NCI-H2029 (cell line): ENCODE measurements at regions not wholly inside any gene's neighbourhood (a gene's known extent, or its start where the extent isn't known, plus 50 kb on each side); places are given as distances from the start of the nearest gene placed in this dataset.
A peak's percentile ranks its signal among the peaks of the same experiment; 100 is the strongest.
"Not testable (repeated sequence)": the region's sequence is repeated elsewhere in the genome, so short reads cannot be mapped to it uniquely, and the experiment has no call there.

Source experiments
- DNase-seq: peaks from one replicate; lab custom pipeline; 2025; lab: John Stamatoyannopoulos, UW

DNA sequence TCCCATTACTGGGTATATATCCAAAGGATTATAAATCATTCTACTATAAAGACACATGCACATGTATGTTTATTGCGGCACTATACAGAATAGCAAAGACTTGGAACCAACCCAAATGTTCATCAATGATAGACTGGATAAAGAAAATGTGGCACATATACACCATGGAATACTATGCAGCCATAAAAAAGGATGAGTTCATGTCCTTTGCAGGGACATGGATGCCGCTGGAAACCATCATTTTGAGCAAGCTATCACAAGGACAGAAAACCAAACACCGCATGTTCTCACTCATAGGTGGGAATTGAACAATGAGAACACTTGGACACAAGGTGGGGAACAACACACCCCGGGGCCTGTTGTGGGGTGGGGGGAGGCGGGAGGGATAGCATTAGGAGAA, 57.0 kb upstream of the NEUROD1 start:
- DNase-seq, result not testable (repeated sequence)

DNA sequence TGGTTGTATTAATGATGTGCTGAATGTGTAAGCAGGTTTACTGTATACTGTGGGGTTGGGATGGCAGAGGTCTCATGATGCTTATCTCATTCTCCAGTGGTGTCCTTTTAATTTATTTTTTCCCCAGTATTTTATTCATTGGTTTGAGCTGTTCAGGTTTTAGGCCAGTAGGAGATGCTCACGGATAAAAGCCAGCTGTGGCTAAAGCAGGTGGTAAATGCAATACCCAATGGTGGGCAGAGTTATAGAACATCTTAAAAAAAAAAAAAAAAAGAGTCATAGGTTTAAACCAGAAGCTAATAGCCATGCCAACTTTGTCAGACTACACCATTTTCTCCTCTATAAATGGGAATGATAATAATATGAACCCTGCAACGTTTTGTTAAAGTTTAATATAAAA, 57.8 kb upstream of the NEUROD1 start:
- no peak for DNase-seq

DNA sequence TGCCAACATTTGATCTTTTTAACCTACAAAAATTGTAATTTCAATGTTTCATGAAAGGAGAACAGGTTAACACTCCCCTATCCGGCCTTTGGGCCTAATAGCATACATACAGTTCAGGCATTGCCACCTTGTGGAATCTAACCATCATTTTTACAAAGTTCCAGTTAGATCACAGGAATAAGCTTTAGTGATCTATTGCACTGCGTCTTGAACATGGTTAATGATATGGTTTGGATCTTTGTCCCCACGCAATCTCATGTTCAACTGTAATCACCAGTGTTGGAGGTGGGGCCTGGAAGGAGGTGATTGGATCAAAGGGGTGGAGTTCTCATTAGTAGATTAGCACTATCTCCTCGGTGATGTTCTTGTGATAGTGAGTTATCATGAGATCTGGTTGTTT, 58.2 kb upstream of the NEUROD1 start:
- DNase-seq, result no peak

DNA sequence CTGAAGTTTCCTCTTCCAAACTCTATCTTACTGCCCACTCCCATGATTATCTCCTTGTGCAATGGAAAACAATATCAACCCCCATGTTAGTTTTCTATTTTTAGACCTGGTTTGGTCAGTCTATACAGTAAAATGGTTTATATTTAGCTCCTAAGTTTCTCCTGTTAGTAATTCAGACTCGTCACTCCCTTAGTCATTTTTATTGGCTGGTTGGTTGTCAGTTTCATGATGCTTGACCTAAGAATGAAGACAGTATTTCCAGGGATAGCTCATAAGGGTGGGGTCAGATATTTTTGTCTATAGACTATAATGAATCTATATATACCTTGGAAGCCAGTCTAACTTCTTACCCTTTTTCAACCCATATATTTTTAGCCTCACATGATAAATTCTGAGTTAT, 61.4 kb upstream of the NEUROD1 start:
- no peak for DNase-seq

DNA sequence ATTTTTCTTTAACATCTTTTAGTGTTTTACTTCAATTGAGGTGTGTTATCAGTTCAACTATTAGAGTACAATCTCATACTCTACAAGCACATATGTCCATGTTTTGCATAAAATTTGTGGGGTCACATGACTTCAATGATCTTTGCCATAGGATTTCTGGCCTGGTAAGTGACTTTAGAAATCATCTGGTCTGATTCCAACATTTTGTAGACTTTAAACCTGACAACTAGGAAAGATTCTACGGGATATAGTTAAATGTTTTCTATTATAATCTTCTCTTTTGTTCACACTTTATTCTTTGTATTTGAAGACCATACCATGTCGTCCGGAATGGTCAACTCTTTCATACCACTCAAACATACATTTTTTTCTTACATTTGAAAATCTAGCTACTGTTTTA, 62.0 kb upstream of the NEUROD1 start:
- DNase-seq, result no peak

DNA sequence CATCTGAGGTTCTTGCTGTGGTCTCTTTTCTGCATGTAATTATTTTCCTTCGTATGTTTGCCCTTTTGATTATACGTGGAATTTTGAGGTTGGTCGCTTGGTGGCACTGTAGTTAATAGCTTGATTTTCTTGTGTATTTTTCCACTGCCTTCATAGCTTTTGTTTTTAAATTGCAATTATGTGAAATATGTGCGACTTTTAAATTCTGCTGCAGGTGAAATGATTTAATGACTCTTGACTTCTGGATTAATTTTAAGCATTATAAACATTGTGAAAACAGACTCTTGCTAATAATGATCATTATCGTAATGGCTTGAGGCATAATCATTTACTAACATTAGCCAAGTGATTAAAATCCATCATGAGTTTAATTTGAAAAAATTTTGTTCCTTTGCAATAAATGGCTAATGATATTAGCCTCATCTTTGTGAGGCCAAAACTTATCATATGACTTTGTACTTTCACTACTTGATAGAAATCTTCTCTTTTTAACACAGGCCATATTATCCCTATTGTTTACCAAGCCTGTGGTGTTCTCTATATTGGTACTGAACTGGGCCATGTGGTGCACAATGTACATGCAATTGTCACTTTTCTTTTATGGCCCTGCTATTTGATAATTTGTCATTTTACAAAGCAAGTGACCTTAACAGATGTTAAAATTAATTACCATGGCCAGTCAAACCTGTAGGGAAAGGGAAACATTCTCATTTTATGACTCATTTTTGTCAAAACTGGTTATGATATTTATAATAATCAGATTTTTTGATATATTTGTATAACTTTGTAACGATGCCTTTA, 62.8 kb upstream of the NEUROD1 start:
- peak; percentile 11 for DNase-seq

DNA sequence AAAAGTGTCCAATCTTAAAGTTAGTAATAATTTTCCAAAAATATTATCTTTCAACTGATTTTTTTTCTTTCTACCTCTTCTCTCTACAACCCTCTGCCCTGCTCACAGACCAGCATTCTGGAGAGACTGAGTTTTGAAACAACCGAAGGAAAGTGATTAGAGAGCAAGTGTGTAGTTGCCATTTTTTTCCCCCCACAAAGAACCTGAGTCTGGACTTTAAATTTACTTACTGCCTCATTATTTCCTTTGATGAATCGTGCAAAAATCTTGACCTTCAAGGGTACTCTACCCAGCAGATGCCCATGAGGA, 63.4 kb upstream of the NEUROD1 start:
- no peak for DNase-seq

DNA sequence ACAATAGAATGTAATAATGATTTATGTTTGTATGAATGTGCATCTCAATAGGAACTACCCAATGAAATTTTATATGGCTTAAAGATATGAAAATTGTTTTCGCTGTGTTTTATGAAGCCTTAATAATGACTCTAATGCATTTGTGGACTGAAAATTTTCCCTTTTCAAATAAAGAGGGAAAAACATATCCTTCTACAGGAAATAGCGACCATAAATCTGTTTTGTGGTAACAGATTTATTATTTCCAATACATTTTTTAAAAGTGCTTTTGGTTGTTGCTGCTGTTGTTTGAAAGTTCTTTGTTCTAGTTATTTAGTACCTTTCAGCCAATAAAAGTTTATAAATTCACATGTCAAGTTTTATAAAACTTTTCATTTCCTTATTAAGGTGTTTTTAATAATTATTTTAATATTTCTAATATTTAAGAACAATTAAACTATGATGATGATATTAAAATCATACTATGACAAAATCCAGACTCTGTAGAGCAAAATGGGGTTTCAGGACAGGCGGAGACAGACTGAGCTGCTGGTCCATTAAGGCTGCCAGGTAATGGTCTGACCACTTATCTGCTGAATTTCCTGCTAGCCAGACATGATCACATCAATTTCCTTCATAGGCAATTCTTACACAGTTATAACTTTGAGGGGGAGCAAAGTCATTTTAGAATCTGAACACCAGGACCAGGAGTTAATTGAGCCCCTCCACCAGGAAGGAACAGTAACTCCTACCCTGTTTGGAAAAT, 65.7 kb upstream of the NEUROD1 start:
- DNase-seq, result no peak

DNA sequence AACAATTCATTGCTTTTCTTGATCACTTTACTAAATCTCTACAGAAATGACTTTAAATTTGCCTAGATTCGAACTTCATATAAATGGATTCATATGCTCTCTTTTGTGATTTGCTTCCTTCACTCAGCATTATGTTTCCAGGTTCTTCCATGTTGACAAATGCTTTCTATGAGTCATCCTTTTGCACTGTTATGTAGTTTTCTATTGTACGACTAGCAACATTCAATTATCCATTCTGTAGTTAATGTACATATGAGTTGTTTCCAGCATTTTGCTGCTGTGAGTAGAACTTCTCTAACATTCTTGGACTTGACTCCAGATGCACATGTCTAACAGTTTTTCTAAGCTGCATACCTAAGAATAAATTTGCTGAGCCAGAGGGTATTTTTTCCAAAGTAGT, 66.5 kb upstream of the NEUROD1 start:
- DNase-seq, result no peak

DNA sequence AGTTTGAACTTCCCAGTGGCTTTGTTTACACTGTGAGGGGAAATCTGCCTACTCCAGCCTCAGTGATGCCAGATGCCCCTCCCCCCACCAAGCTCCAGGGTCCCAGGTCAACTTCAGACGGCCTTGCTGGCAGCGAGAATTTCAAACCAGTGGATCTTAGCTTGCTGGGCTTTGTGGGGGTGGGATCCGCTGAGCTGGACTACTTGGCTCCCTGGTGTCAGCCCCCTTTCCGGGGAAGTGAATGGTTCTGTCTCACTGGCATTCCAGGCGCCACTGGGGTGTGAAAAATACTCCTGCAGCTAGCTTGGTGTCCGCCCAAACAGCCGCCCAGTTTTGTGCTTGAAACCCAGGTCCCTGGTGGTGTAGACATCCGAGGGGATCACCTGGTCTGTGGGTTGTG, 70.0 kb upstream of the NEUROD1 start:
- no peak for DNase-seq

DNA sequence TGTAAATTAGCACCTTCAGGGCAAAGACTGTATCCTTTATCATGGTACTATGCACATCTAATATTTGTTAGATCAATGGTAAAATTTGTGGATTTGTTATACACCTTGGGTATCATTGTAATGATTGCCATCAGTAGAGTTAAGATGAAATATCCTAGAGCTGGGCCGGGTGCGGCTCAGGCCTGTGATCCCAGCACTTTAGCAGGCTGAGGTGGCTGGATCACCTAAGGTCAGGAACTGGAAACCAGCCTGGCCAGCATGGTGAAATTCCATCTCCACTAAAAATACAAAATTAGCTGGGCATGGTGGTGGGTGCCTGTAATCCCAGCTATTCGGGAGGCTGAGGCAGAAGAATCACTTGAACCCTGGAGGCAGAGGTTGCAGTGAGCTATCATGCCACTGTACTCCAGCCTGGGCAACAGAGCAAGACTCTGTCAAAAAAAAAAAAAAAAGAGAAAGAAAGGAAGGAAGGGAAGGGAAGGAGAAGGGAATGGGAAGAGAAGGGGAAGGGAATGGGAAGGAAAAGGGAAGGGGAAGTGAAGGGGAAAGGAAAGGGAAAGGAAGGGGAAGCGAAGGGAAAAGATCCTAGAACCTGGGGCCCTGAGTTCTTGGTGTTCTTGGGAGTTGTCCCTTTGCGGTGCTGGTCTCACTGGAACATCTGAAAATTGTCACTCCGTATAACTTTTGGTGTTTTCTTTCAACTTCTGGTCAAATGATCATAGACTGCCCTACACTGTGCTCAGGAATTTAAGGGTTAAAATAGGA, 71.1 kb upstream of the NEUROD1 start:
- no peak for DNase-seq

DNA sequence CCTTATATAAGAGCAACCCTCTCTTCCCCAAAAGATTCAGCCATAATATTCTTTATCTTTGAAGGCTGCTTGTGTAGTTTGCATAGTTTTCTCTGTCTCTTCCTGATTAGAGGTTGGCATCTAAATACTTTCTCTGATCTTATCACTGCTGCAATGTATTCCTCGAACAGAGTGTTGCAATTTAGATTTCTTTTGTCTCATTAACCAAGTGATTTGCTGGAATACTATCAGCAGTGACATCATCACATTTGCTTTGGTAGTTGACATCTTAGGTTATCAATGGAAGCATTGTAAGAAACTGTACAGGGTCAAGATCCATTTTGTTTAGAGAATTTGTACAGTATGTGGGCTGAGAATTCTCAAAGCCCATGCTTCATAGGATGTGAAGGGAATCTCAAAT, 72.0 kb upstream of the NEUROD1 start:
- DNase-seq, result no peak

DNA sequence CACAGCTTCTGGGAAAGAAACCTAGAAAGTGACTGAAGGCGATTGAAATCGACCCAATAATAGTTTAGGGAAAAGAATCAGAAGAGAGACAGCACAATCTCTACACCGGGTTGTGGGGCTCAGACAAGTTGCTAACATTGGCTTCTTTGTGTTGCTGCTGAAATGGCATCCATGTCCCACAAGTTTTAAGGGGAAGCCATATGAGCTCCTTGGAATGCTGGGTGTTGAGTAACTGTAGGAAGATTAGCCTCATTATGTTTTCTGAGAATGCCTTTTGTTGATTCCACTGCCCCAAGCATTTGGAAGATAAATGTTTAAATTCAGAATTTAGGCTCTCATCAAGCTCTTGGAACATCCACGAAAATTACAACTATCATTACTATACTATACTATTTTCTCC, 73.4 kb upstream of the NEUROD1 start:
- DNase-seq, result no peak

DNA sequence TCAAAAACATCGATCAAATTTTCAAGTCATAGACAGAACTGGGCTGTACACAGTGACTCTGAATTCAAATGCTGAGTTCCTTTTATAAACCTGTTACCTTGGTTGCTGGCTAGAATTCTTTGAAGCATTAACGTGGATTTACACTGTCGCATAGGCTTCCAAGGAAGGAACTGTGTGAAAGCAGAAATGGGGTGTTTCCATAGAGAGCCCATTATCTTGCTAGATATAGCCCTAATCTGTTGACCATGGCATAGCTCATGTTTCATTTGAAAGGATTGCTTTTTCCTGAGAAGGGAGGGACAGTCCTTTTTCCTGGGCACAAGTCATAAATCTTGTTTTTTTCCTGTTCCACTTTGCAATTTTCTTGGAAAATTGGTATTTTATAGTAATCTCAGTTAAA, 73.8 kb upstream of the NEUROD1 start:
- DNase-seq, result no peak

DNA sequence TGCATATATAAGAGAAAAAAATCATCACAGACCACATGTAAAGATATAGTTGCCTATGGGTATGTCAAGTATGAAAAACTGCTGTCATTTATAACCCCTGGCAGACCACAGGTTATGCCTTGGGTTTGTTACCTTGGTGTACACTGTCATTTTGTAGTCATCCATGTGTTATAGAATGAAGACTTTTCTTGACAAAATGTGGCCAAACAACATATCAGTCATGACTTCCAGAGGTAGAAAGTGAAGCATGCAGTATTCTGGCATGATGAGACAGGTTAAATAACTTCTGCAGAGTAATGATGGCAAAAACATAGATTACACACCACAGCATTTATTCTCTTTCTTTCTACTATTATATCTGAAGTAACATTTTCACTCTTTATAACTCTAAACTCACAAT, 74.9 kb upstream of the NEUROD1 start:
- DNase-seq, result no peak

DNA sequence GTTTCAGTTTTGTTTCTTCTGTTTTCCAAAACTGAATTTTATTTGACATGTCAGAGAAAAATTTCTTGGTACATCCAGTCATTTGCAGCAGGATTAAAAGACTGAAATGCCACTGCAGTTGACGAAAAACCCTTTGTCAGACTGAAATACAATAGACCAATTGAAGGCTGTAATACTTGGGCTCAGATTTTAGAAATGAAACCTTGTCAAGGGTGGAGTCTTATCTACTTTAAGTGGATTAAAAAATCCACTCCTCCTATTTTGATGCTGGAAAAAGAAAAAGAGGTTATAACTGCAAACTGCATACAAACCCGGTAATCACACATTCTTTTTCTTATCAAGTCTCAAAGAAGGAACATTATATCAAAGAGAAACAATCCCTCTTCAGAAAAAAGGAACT, 80.2 kb upstream of the NEUROD1 start:
- no peak for DNase-seq

DNA sequence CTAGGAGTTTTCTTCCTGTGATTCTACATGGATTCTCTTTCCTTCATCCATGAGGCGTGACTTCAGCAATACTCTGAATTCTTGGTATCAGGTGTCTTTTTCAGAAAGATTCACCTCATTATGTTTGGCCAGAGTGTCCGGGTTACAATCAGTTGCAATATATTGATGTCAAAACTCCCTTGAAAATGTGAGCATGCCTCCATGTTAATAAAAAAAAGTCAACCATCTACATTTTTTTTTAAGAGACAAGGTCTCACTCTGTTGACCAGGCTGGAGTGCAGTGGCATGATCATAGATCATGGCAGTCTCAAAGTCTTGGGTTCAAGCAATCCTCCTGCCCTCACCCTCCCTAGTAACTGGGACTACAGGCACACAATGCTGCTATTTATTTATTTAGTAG, 80.9 kb upstream of the NEUROD1 start:
- no peak for DNase-seq

DNA sequence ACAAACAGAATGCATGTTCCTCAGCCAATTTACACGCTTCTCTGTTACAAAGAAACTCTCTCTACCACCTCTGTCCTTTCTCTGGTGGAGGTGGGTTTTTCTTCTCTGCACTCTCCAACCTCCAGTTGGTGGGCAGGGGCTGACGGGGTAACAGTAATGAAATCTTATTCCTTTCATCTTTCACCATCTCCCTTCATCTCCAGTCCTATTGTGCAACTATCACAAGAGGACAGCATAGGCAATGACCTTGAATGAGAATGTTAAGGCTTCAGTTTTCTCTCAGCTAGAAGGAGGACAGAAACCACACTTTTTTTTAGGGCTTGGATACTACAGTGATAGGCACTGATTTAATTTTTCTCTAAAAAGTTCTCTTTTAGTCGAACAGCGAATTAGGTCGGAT, 81.7 kb upstream of the NEUROD1 start:
- DNase-seq, result no peak

DNA sequence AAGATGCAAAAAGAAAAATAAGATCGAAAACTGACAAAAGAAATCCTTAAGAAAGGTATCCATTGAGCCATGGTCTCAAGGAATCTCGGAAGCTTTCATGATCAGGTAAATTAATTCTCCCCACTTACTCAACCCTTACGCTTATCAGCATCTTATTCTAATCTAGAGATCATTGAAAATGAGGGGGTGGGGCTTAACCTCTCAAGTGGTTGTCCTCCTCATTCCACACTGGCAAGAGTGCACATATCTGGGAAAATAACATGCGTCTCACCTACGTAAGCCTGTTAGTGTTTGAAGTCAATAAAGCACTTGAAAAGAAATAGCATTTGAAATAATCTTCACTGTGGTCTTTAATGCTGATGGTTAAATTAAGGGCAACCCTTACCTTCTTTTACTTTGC, 82.5 kb upstream of the NEUROD1 start:
- DNase-seq, result no peak

DNA sequence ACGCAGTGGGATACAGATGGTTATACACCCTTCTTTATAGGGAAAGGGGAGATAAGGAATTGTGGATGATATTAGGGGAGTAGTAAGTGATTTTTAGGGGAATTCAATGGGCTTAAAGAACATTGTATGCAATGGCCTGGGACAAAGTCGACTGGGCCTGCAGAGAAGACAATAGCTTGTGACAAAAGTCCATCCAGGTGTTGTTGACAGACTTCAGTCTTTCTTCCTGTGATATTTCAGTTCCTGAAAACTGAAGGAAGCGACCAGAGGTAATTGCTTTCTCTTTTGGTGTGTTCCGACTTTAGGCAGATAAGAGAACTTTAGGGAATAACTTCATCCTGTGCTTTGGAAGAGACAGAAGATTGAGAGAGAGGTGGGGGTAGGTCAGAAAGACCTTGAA, 83.1 kb upstream of the NEUROD1 start:
- DNase-seq, result no peak

DNA sequence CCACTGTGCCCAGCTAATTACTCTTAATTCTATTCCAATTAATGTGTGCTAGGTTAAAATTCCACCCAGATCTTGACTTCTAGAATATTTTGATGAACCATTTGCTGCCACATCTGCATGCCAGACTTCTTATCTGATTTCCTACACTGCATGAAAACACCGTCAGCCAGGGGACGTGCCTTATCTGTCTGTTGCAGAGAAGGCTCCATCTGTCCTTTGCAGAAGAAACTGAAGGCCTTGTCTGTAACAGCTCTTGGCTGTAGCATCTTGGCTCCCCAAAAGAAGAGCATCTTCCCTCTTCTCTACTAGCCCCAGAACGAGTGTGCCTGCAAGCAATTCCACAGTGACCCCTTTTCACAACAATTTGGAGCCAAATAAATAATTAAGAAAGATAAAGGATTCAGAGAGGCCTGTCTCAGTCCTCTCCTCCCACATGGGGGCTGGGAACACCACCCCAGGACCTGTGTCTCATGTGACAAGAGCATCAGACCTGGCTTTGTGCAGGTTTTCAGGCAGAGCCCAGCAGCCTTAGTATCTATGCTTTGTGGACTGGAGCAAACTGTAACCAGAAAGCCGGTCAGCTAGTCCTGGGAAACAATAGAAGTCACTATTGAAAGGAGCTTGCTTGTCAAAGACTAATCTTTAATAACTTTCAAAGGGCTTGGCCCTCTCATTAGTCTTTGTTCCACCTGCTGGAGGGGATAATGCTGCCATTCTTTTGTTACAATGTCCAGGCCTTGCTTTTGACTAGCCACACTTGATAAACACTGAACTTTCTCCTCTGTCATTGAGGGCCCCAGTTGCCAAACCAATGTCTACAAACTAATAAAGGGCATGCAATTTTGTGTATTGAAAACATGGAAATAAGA, 84.0 kb upstream of the NEUROD1 start:
- DNase-seq, result no peak

DNA sequence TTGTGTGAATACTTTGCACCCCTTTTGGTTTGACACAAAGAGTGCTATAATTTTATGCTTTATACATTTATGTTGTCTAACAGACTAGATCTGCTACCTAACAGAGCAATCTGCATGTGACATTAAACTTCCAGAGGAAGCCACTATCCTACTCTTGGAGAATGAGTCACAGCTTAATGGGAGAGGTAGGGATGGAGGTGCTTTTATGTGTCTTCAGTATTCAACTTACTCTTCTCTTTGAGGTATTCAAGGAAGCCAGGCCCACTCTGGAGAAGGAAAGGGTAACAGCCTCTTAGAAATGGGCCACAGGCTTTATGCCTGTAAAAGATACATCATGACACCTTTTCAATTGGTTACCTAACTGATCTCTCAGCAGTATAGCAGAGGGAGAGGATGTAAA, 85.8 kb upstream of the NEUROD1 start:
- DNase-seq, result no peak
